Neural cell (in vitro differentiated cells): ENCODE measurements at regions not wholly inside any gene's neighbourhood (a gene's known extent, or its start where the extent isn't known, plus 50 kb on each side); places are given as distances from the start of the nearest gene placed in this dataset.

Source experiments
- H2AFZ ChIP-seq: fragments of 200-600, 300-800 bp; sonication (generic), shearing (Covaris generic); 2 replicates; pipeline ENCODE4 v1.6.0; 2014; ENCODE audit warnings: low read depth, mild to moderate bottlenecking, antibody characterized with exemption, low read length, moderate library complexity
- H3F3A ChIP-seq: fragments of 200-600 bp; shearing (Covaris generic); 2 replicates; pipeline ENCODE4 v1.6.1; 2016; ENCODE audit warnings: mild to moderate bottlenecking, moderate library complexity, mixed read lengths, antibody characterized with exemption, low read length; ENCODE audit not compliant: insufficient read depth, poor library complexity, severe bottlenecking
- H3K27ac ChIP-seq: fragments of 200-600, 300-800 bp; sonication (generic), shearing (Covaris generic); 2 replicates; pipeline ENCODE4 v1.5.1; 2014; ENCODE audit warnings: mild to moderate bottlenecking, low read length, moderate library complexity
- H3K27me3 ChIP-seq: fragments of 300-800, 200-600 bp; sonication (generic), shearing (Covaris generic); 2 replicates; pipeline ENCODE4 v1.6.0; 2014; ENCODE audit warnings: mild to moderate bottlenecking, low read depth, low read length, moderate library complexity; ENCODE audit not compliant: insufficient read depth
- H3K36me3 ChIP-seq: fragments of 300-800, 200-600 bp; sonication (generic), shearing (Covaris generic); 2 replicates; pipeline ENCODE4 v1.5.1; 2014; ENCODE audit warnings: mild to moderate bottlenecking, antibody characterized with exemption, low read length, moderate library complexity; ENCODE audit not compliant: insufficient read depth
- H3K4me2 ChIP-seq: fragments of 300-800, 200-600 bp; sonication (generic), shearing (Covaris generic); 2 replicates; pipeline ENCODE4 v1.6.0; 2014; ENCODE audit warnings: mild to moderate bottlenecking, low read length
- H3K4me3 ChIP-seq: fragments of 300-800, 200-600 bp; sonication (generic), shearing (Covaris generic); 2 replicates; pipeline ENCODE4 v1.5.1; 2014; ENCODE audit warnings: mild to moderate bottlenecking, low read length, moderate library complexity
- H3K79me2 ChIP-seq: fragments of 200-600 bp; shearing (Covaris generic); replicated peaks from 2 replicates; pipeline ENCODE4 v1.6.0; 2014; ENCODE audit warnings: mild to moderate bottlenecking, low read length, moderate library complexity; ENCODE audit not compliant: insufficient read depth
- H3K9ac ChIP-seq: fragments of 300-800, 200-600 bp; sonication (generic), shearing (Covaris generic); 2 replicates; pipeline ENCODE4 v1.6.1; 2016; ENCODE audit warnings: mild to moderate bottlenecking, low read length, mixed read lengths
- H3K9me2 ChIP-seq: fragments of 200-600 bp; shearing (Covaris generic); 2 replicates; pipeline ENCODE4 v1.6.1; 2016; ENCODE audit warnings: mild to moderate bottlenecking, low read length, mixed read lengths; ENCODE audit not compliant: insufficient read depth
- H3K9me3 ChIP-seq: fragments of 200-600, 300-800 bp; sonication (generic), shearing (Covaris generic); 2 replicates; pipeline ENCODE4 v1.6.1; 2016; ENCODE audit warnings: mild to moderate bottlenecking, mixed run types, low read length, moderate library complexity, mixed read lengths
- H4K20me1 ChIP-seq: fragments of 200-600 bp; shearing (Covaris generic); 2 replicates; pipeline ENCODE4 v1.6.1; 2016; ENCODE audit warnings: mild to moderate bottlenecking, mixed run types; ENCODE audit not compliant: insufficient read depth
- EP300 ChIP-seq: fragments of 450-650 bp; conservative IDR thresholded peaks from 2 replicates; pipeline ENCODE4 v1.6.1; 2014; ENCODE audit warnings: antibody characterized with exemption, mild to moderate bottlenecking, moderate library complexity; ENCODE audit not compliant: poor library complexity, severe bottlenecking
- EZH2 ChIP-seq: fragments of 200-600, 300-800 bp; shearing (Covaris generic), sonication (generic); IDR thresholded peaks from 2 replicates; pipeline ENCODE4 v1.6.1; 2014; ENCODE audit warnings: antibody characterized with exemption, low read length, borderline replicate concordance, mild to moderate bottlenecking; ENCODE audit not compliant: insufficient read depth, poor library complexity, severe bottlenecking
- MXI1 ChIP-seq: fragments of 450-650 bp; conservative IDR thresholded peaks from 2 replicates; pipeline ENCODE4 v1.6.1; 2014; ENCODE audit warnings: antibody characterized with exemption, mild to moderate bottlenecking; ENCODE audit not compliant: poor library complexity, severe bottlenecking
- POLR2AphosphoS5 ChIP-seq: IDR thresholded peaks from 2 replicates; pipeline ENCODE4 v1.6.1; 2012
- RAD21 ChIP-seq: fragments of 450-650 bp; conservative IDR thresholded peaks from 2 replicates; pipeline ENCODE4 v1.6.1; 2014; ENCODE audit warnings: antibody characterized with exemption, mild to moderate bottlenecking, moderate library complexity
- REST ChIP-seq: IDR thresholded peaks from 2 replicates; pipeline ENCODE4 v1.6.1; 2012; ENCODE audit warnings: borderline replicate concordance
- SMC3 ChIP-seq: fragments of 450-650 bp; conservative IDR thresholded peaks from 2 replicates; pipeline ENCODE4 v1.6.1; 2014; ENCODE audit warnings: antibody characterized with exemption, mild to moderate bottlenecking, moderate library complexity; ENCODE audit not compliant: poor library complexity
- TAF1 ChIP-seq: IDR thresholded peaks from 2 replicates; pipeline ENCODE4 v1.6.1; 2012; ENCODE audit warnings: low read depth
- TF ChIP-seq, protein P1 (sequence below): fragments of 450-650 bp; IDR thresholded peaks from 2 replicates; pipeline ENCODE4 v1.5.1; 2014; ENCODE audit warnings: antibody characterized with exemption, mild to moderate bottlenecking, moderate library complexity; ENCODE audit not compliant: poor library complexity, severe bottlenecking

GRCh38 chr18:45519411-45520280 is 95.6 kb upstream of the SLC14A2 start:
- no peaks in the 10 kb centered on the region for H4K20me1 ChIP-seq
- no peak overlapping the region for H3K4me3 ChIP-seq
- no peaks in the 10 kb centered on the region for H3K27me3 ChIP-seq
- no peaks in the 10 kb centered on the region for H3K9me3 ChIP-seq
- TF ChIP-seq SMC3: no peak
- TF ChIP-seq MXI1: no peak
- TF ChIP-seq, protein P1, sequence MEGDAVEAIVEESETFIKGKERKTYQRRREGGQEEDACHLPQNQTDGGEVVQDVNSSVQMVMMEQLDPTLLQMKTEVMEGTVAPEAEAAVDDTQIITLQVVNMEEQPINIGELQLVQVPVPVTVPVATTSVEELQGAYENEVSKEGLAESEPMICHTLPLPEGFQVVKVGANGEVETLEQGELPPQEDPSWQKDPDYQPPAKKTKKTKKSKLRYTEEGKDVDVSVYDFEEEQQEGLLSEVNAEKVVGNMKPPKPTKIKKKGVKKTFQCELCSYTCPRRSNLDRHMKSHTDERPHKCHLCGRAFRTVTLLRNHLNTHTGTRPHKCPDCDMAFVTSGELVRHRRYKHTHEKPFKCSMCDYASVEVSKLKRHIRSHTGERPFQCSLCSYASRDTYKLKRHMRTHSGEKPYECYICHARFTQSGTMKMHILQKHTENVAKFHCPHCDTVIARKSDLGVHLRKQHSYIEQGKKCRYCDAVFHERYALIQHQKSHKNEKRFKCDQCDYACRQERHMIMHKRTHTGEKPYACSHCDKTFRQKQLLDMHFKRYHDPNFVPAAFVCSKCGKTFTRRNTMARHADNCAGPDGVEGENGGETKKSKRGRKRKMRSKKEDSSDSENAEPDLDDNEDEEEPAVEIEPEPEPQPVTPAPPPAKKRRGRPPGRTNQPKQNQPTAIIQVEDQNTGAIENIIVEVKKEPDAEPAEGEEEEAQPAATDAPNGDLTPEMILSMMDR: no peak
- TF ChIP-seq EP300: no peak
- TF ChIP-seq POLR2AphosphoS5: no peak
- no peaks in the 10 kb centered on the region for H3K9me2 ChIP-seq
- H3K9ac ChIP-seq: no peak overlapping the region
- no peak overlapping the region for H3K27ac ChIP-seq
- no peaks in the 10 kb centered on the region for H3K79me2 ChIP-seq
- no peaks in the 10 kb centered on the region for H3F3A ChIP-seq
- H3K36me3 ChIP-seq: no peaks in the 10 kb centered on the region
- no peak overlapping the region for H2AFZ ChIP-seq
- H3K4me2 ChIP-seq: no peak overlapping the region

- Histone ChIP-seq H3K9me2 (no peaks in the 10 kb centered on the region), H3F3A (no peaks in the 10 kb centered on the region), H3K9me3 (no peaks in the 10 kb centered on the region), H4K20me1 (no peaks in the 10 kb centered on the region), H3K4me2 (no peak overlapping the region), H3K4me3 (no peak overlapping the region), H3K9ac (no peak overlapping the region), H3K27ac (no peak overlapping the region), H3K36me3 (no peaks in the 10 kb centered on the region), H3K79me2 (no peaks in the 10 kb centered on the region), H3K27me3 (no peaks in the 10 kb centered on the region), H2AFZ (no peak overlapping the region)
- TF ChIP-seq MXI1 (no peak), REST (no peak), TAF1 (no peak), SMC3 (no peak), EP300 (no peak), RAD21 (no peak), POLR2AphosphoS5 (no peak), EZH2 (no peak)
- TF ChIP-seq, protein P1: no peak
These were observed 94.1 kb upstream of the SLC14A2 start for GRCh38 chr18:45521136-45521535.
